Dedifferentiated amniotic fluid mesenchymal stem cell (primary cell): ENCODE measurements at regions not wholly inside any gene's neighbourhood (a gene's known extent, or its start where the extent isn't known, plus 50 kb on each side); places are given as distances from the start of the nearest gene placed in this dataset.
A peak's percentile ranks its signal among the peaks of the same experiment; 100 is the strongest.

Experiments used
- DNase-seq: peaks from one replicate; pipeline ENCODE4 v3.0.0-alpha.2; 2016; ENCODE audit errors: extremely low spot score

GRCh38 chr4:125511715-125512114, 197.0 kb downstream of the FAT4 start:
- no peak for DNase-seq

GRCh38 chr4:125515016-125515415, 200.3 kb downstream of the FAT4 start:
- DNase-seq, result no peak

- DNase-seq, result no peak
Observed at GRCh38 chr4:125517831-125518230, 203.1 kb downstream of the FAT4 start.

- no peak for DNase-seq
Observed at GRCh38 chr4:125518281-125518680, 203.5 kb downstream of the FAT4 start.

- DNase-seq, result no peak
Observed at GRCh38 chr4:125519371-125520146, 204.8 kb downstream of the FAT4 start.

- DNase-seq, result no peak
Observed at GRCh38 chr4:125520258-125520990, 205.7 kb downstream of the FAT4 start.

- DNase-seq, result no peak
Observed at GRCh38 chr4:125522588-125522987, 207.8 kb downstream of the FAT4 start.

- no peak for DNase-seq
Observed at GRCh38 chr4:125522992-125523391, 208.2 kb downstream of the FAT4 start.

GRCh38 chr4:125526420-125526819, 211.7 kb downstream of the FAT4 start:
- no peak for DNase-seq

- DNase-seq, result no peak
Observed at GRCh38 chr4:125527681-125528080, 212.9 kb downstream of the FAT4 start.

GRCh38 chr4:125529071-125529470, 214.3 kb downstream of the FAT4 start:
- DNase-seq, result no peak

GRCh38 chr4:125538670-125539069, 223.9 kb downstream of the FAT4 start:
- DNase-seq, result no peak

GRCh38 chr4:125539691-125540090, 224.9 kb downstream of the FAT4 start:
- no peak for DNase-seq

GRCh38 chr4:125541836-125542385, 227.2 kb downstream of the FAT4 start:
- DNase-seq, result no peak

GRCh38 chr4:125546272-125546671, 231.5 kb downstream of the FAT4 start:
- no peak for DNase-seq

GRCh38 chr4:125547836-125548235, 233.1 kb downstream of the FAT4 start:
- DNase-seq, result peak; percentile 31

- DNase-seq, result no peak
Observed at GRCh38 chr4:125550769-125551168, 236.0 kb downstream of the FAT4 start.

GRCh38 chr4:125551466-125551865, 236.7 kb downstream of the FAT4 start:
- DNase-seq, result no peak

GRCh38 chr4:125551967-125552366, 237.2 kb downstream of the FAT4 start:
- no peak for DNase-seq

GRCh38 chr4:125572601-125573000, 257.8 kb downstream of the FAT4 start:
- DNase-seq, result no peak

GRCh38 chr4:125573368-125573767, 258.6 kb downstream of the FAT4 start:
- no peak for DNase-seq

- no peak for DNase-seq
Observed at GRCh38 chr4:125573786-125574185, 259.0 kb downstream of the FAT4 start.

GRCh38 chr4:125582302-125582701, 267.5 kb downstream of the FAT4 start:
- DNase-seq, result no peak
